ENCODE measurements at regions not wholly inside any gene's neighbourhood (a gene's known extent, or its start where the extent isn't known, plus 50 kb on each side); places are given as distances from the start of the nearest gene placed in this dataset.

DNA sequence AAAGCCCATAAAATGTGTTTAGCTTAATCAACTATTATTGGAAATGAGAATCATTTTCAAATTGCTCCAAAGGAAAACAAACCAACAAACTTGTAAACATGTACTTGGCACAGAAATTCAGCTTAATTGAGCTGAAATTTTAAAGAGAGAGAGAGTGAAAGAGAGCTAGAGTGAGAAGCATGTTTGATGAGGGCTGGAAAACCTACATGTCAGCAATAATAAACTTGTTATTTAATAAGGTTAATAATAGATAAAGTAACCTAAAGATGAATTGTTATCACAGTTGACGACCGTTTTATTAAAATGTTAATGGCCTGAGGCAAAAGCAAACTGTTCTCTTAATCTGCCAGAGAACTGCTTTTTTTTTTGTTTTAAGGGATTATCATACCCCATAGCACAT, 496.1 kb downstream of the RNF144B start:
- TF ChIP-seq, protein P1, sequence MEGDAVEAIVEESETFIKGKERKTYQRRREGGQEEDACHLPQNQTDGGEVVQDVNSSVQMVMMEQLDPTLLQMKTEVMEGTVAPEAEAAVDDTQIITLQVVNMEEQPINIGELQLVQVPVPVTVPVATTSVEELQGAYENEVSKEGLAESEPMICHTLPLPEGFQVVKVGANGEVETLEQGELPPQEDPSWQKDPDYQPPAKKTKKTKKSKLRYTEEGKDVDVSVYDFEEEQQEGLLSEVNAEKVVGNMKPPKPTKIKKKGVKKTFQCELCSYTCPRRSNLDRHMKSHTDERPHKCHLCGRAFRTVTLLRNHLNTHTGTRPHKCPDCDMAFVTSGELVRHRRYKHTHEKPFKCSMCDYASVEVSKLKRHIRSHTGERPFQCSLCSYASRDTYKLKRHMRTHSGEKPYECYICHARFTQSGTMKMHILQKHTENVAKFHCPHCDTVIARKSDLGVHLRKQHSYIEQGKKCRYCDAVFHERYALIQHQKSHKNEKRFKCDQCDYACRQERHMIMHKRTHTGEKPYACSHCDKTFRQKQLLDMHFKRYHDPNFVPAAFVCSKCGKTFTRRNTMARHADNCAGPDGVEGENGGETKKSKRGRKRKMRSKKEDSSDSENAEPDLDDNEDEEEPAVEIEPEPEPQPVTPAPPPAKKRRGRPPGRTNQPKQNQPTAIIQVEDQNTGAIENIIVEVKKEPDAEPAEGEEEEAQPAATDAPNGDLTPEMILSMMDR (IDR thresholded peaks at IDR 0.05) = no peak
- intact Hi-C loops (cut with DNase I, micrococcal nuclease) = no loop called here
- peaks cover 5% of the 10 kb centered on the region for H3K9me3 ChIP-seq
- DNase-seq (no peak), ATAC-seq (no peak)
- no peaks in the 10 kb centered on the region for H3K4me1 ChIP-seq (ENCODE audit: low read depth)
- H3K4me3 ChIP-seq = no peak overlapping the region
- no peaks in the 10 kb centered on the region for H3K36me3 ChIP-seq (ENCODE audit: low read depth)

DNA sequence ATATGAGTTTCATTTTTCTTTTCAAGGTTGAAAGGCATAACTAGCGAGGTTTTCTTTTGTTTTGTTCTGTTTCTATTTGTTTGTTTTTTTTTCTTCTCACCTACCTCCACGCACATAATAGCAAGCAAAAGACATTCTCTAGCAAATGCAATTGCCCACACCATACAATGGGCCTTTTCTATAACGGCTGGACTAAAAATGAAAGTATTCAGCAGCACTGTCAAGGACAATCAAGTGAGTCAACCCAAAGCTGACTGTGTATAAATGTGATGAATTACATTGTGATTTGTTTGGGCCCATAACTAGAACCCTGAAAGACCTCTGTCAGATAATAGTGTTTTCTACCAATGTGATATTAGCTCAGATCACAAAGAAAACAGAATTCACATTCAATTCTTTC, 496.7 kb downstream of the RNF144B start:
- TF ChIP-seq, protein P1 (IDR thresholded peaks at IDR 0.05) = no peak
- no peak for ATAC-seq
- no peak for DNase-seq

GRCh38 chr6:18893540-18894269, 506.6 kb downstream of the RNF144B start:
- H3K9me3 ChIP-seq = no peaks in the 10 kb centered on the region
- TF ChIP-seq, protein P1 (IDR thresholded peaks at IDR 0.05) = no peak
- DNase-seq = no peak
- no peak overlapping the region for H3K4me3 ChIP-seq
- no peaks in the 10 kb centered on the region for H3K4me1 ChIP-seq (ENCODE audit: low read depth)
- no peaks in the 10 kb centered on the region for H3K36me3 ChIP-seq (ENCODE audit: low read depth)
- ATAC-seq = no peak
- intact Hi-C loops (cut with DNase I, micrococcal nuclease) = no loop called here

More for the DNA sequence above, 496.7 kb downstream of the RNF144B start:
- intact Hi-C loops (cut with DNase I, micrococcal nuclease) = no loop called here
- peaks cover 3% of the 10 kb centered on the region for H3K9me3 ChIP-seq
- H3K36me3 ChIP-seq (ENCODE audit: low read depth) = no peaks in the 10 kb centered on the region
- H3K4me3 ChIP-seq = no peak overlapping the region
- no peaks in the 10 kb centered on the region for H3K4me1 ChIP-seq (ENCODE audit: low read depth)

DNA sequence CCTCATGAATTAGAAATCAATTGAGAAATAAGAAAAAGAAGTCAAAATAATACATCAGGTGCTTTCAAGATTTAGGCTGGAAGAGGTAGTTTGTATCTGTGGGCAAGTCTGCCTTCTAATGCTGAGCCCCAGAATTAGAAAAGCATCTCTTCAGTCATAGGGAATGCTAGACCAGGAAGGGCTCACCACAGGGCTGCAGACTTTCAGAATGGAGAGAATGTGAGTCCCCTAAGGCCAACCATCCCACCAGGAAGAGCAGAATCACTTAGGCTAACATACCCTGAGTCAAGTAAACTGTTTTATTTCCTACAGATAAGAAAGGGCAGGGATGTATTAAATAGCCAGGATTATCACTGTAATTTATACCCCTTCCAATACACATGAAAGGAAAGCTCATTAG, 510.2 kb downstream of the RNF144B start:
- Histone ChIP-seq H3K36me3 (ENCODE audit: low read depth) (no peaks in the 10 kb centered on the region), H3K4me3 (no peak overlapping the region), H3K4me1 (ENCODE audit: low read depth) (no peaks in the 10 kb centered on the region), H3K9me3 (no peaks in the 10 kb centered on the region)
- no peak for DNase-seq
- no peak for ATAC-seq
- TF ChIP-seq, protein P1 (IDR thresholded peaks at IDR 0.05) = no peak
- intact Hi-C loops (cut with DNase I, micrococcal nuclease) = no loop called here

GRCh38 chr6:18904681-18905080, 517.5 kb downstream of the RNF144B start:
- intact Hi-C loops (cut with DNase I, micrococcal nuclease) = no loop called here
- TF ChIP-seq, protein P1 (IDR thresholded peaks at IDR 0.05) = no peak
- H3K4me3 ChIP-seq = no peak overlapping the region
- DNase-seq = no peak
- no peak for ATAC-seq
- H3K36me3 ChIP-seq (ENCODE audit: low read depth) = no peaks in the 10 kb centered on the region
- no peaks in the 10 kb centered on the region for H3K4me1 ChIP-seq (ENCODE audit: low read depth)
- no peaks in the 10 kb centered on the region for H3K9me3 ChIP-seq
